Esophagus muscularis mucosa (tissue), 3 donors: ENCODE measurements at regions not wholly inside any gene's neighbourhood (a gene's known extent, or its start where the extent isn't known, plus 50 kb on each side); places are given as distances from the start of the nearest gene placed in this dataset.

Source experiments
- POLR2AphosphoS5 ChIP-seq, 2 donors: sonication (generic); formaldehyde crosslinking; IDR thresholded peaks; one replicate each; pipeline ENCODE4 v1.6.1; 2017; ENCODE audit warnings: antibody characterized with exemption in 2 of 2
- TF ChIP-seq, protein P1 (sequence below), 3 experiments: fragments of 200-600 bp in 2 of 3; fragments of 450-650 bp in 1 of 3; sonication (generic) in 2 of 3; IDR thresholded peaks; one replicate each; pipeline ENCODE4 v1.5.1; 2017 to 2019; ENCODE audit warnings: antibody characterized with exemption in 3 of 3, mild to moderate bottlenecking in 2 of 3, moderate library complexity in 1 of 3

- no peak for TF ChIP-seq POLR2AphosphoS5 (IDR thresholded peaks at IDR 0.05)
- TF ChIP-seq, protein P1, sequence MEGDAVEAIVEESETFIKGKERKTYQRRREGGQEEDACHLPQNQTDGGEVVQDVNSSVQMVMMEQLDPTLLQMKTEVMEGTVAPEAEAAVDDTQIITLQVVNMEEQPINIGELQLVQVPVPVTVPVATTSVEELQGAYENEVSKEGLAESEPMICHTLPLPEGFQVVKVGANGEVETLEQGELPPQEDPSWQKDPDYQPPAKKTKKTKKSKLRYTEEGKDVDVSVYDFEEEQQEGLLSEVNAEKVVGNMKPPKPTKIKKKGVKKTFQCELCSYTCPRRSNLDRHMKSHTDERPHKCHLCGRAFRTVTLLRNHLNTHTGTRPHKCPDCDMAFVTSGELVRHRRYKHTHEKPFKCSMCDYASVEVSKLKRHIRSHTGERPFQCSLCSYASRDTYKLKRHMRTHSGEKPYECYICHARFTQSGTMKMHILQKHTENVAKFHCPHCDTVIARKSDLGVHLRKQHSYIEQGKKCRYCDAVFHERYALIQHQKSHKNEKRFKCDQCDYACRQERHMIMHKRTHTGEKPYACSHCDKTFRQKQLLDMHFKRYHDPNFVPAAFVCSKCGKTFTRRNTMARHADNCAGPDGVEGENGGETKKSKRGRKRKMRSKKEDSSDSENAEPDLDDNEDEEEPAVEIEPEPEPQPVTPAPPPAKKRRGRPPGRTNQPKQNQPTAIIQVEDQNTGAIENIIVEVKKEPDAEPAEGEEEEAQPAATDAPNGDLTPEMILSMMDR (IDR thresholded peaks at IDR 0.05) = no peak
Measured at GRCh38 chr1:177479600-177479999, 308.8 kb downstream of the BRINP2 start.
